ENCODE measurements at regions not wholly inside any gene's neighbourhood (a gene's known extent, or its start where the extent isn't known, plus 50 kb on each side); places are given as distances from the start of the nearest gene placed in this dataset.
"Not testable (repeated sequence)": the region's sequence is repeated elsewhere in the genome, so short reads cannot be mapped to it uniquely, and the experiment has no call there.

DNA sequence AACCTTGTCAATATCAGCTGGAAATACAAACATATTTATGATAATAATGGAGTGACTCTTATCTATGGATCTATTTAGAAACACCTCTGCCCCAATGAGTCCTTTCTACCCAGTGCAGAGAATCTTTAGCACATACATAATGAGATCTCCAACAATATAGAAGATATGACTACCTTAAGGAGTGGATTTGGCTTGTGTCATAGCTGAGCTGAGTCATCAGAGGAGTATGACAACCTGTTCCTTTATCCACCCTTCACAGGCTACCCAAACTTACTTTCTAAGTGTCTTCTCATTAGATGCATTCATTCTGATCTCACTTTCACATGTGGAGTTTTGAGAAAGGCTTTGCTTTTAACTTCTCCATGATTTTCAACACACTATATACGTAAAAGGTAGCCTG lies 1218.9 kb downstream of the DSC3 start:
- ChIA-PET POLR2A (no interaction called here), CTCF (no interaction called here)
- Mint-ChIP-seq H3K27me3 (ENCODE audit: low read depth) (no peaks in the 10 kb centered on the region), H3K27ac (no peak overlapping the region), H3K4me1 (ENCODE audit: low read depth) (no peaks in the 10 kb centered on the region), H3K4me3 (no peak overlapping the region), H3K36me3 (ENCODE audit: low read depth) (no peaks in the 10 kb centered on the region), H3K9me3 (ENCODE audit: insufficient read depth) (peaks cover 12% of the 10 kb centered on the region)
- DNase-seq = no peak
- no peak for ATAC-seq

DNA sequence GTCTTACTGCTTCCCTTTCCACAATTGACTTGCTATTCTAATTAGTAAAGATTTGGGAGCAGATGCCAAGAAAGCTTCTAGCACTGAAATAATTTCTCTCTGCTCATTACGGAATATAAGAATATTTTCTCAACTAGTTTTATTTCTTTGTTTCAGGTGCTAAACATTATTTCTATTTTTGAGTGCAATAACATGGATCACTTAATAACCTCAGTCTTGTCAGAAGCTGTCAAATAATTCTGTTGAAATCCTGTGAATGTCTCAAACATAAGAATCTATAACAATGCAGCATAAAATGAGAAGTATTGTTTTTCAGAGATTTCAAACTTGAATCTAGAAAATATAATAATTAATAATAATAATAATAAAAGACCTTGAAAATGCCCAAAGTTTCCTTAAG lies 1221.0 kb downstream of the DSC3 start:
- H3K27ac Mint-ChIP-seq = no peak overlapping the region
- ATAC-seq = no peak
- POLR2A ChIA-PET = no interaction called here
- H3K27me3 Mint-ChIP-seq (ENCODE audit: low read depth) = no peaks in the 10 kb centered on the region
- no peak overlapping the region for H3K4me3 Mint-ChIP-seq
- CTCF ChIA-PET = no interaction called here
- peaks cover 14% of the 10 kb centered on the region for H3K9me3 Mint-ChIP-seq (ENCODE audit: insufficient read depth)
- no peaks in the 10 kb centered on the region for H3K36me3 Mint-ChIP-seq (ENCODE audit: low read depth)
- no peak for DNase-seq
- no peaks in the 10 kb centered on the region for H3K4me1 Mint-ChIP-seq (ENCODE audit: low read depth)

DNA sequence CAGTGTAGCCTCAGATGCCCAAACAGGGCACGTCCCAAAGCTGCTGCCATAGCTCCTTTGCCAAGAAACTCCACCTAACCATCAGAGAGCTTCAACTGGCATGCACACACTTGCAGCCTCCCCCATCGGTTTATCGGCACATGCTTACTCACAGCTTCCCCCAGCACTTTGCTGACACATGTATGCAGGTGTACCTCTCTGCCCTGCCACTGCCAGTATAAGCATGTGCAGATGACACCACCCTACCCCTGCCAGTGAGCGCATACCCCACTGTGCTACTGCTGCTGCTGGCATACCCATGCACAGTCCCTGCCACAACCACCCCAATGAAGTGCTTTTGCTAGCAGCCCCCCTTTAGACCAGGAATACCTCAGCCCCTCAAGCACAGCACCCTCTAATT lies 1231.0 kb downstream of the DSC3 start:
- CTCF ChIA-PET = no interaction called here
- peaks cover 35% of the 10 kb centered on the region for H3K9me3 Mint-ChIP-seq (ENCODE audit: insufficient read depth)
- no peaks in the 10 kb centered on the region for H3K4me1 Mint-ChIP-seq (ENCODE audit: low read depth)
- no peaks in the 10 kb centered on the region for H3K27me3 Mint-ChIP-seq (ENCODE audit: low read depth)
- POLR2A ChIA-PET = interaction anchor here (0.7 kb wide), 1 partner anchor 33 kb away, joined by 3 read pairs; no protein-coding TSS in a partner anchor
- no peak for ATAC-seq
- no peak overlapping the region for H3K4me3 Mint-ChIP-seq
- no peak overlapping the region for H3K27ac Mint-ChIP-seq
- no peaks in the 10 kb centered on the region for H3K36me3 Mint-ChIP-seq (ENCODE audit: low read depth)
- DNase-seq = no peak

DNA sequence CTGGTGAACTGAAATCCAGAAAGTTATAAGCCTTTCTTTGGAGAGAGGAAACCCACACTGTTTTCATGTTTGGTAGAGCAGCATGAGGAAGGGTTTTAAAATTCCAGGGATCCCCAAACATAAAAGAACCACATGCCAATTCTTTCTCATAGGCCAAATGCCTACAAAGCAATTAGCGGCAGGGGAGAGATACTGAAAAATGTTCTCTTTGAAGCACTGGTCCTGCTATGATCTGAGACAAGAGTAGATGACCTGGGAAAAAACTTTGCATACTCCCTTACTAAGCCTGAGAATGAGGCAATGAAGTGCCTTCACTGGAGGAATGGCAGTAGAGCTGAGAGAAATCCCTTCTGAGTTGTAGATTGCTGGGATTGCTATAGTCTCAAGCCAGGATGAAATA lies 1261.7 kb downstream of the DSC3 start:
- no peak overlapping the region for H3K4me3 Mint-ChIP-seq
- CTCF ChIA-PET = no interaction called here
- no peaks in the 10 kb centered on the region for H3K36me3 Mint-ChIP-seq (ENCODE audit: low read depth)
- no peak for ATAC-seq
- no peak for DNase-seq
- POLR2A ChIA-PET = no interaction called here
- H3K9me3 Mint-ChIP-seq (ENCODE audit: insufficient read depth) = peaks cover 5% of the 10 kb centered on the region
- no peaks in the 10 kb centered on the region for H3K4me1 Mint-ChIP-seq (ENCODE audit: low read depth)
- H3K27me3 Mint-ChIP-seq (ENCODE audit: low read depth) = no peaks in the 10 kb centered on the region
- no peak overlapping the region for H3K27ac Mint-ChIP-seq

DNA sequence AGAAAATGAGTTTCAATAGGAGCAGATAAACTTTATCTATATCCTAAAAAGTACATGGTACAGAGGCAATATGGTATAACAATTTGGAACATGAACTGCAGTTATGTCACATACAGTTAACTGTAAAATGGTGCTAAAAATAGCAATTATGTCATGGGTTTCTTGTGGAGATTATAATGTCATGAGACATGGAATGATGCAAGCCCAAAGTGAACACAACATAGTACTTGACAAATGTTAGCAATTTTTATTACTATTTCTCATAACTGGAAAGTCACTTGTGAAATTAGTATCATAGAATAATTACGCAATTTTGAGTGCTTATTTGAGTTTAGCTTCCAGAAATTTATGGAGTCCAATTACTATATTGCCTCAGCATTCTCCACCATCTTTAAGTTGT lies 1263.4 kb downstream of the DSC3 start:
- CTCF ChIA-PET = no interaction called here

DNA sequence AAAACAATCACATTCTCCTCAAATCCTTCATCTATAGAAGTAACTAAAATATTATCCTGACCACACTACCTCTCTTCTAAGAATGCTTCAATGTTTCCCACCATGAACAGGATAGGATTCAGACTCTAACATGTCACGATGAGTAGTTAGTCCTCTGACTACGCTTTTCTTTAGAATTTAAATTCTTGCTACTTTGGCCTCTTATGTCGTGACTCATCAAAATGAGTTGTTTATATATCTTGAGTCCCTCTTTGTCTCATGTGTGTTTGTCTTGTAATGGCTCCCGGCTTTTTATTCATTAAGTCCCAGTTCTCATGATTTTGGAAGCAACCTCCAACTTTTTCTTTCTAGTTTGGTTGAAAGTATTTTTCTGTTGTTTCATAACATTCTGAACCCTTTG lies 1289.2 kb downstream of the DSC3 start:
- DNase-seq = no peak
- no peaks in the 10 kb centered on the region for H3K4me1 Mint-ChIP-seq (ENCODE audit: low read depth)
- ChIA-PET POLR2A (no interaction called here), CTCF (no interaction called here)
- peaks cover 19% of the 10 kb centered on the region for H3K9me3 Mint-ChIP-seq (ENCODE audit: insufficient read depth)
- H3K4me3 Mint-ChIP-seq = no peak overlapping the region
- H3K27ac Mint-ChIP-seq = no peak overlapping the region
- ATAC-seq = no peak
- H3K27me3 Mint-ChIP-seq (ENCODE audit: low read depth) = no peaks in the 10 kb centered on the region
- no peaks in the 10 kb centered on the region for H3K36me3 Mint-ChIP-seq (ENCODE audit: low read depth)

More for the DNA sequence above, 1263.4 kb downstream of the DSC3 start:
- Mint-ChIP-seq H3K36me3 (ENCODE audit: low read depth) (no peaks in the 10 kb centered on the region), H3K4me3 (no peak overlapping the region), H3K27me3 (ENCODE audit: low read depth) (no peaks in the 10 kb centered on the region), H3K4me1 (ENCODE audit: low read depth) (no peaks in the 10 kb centered on the region), H3K27ac (no peak overlapping the region), H3K9me3 (ENCODE audit: insufficient read depth) (peaks cover 5% of the 10 kb centered on the region)
- POLR2A ChIA-PET = no interaction called here
- ATAC-seq (no peak), DNase-seq (no peak)

DNA sequence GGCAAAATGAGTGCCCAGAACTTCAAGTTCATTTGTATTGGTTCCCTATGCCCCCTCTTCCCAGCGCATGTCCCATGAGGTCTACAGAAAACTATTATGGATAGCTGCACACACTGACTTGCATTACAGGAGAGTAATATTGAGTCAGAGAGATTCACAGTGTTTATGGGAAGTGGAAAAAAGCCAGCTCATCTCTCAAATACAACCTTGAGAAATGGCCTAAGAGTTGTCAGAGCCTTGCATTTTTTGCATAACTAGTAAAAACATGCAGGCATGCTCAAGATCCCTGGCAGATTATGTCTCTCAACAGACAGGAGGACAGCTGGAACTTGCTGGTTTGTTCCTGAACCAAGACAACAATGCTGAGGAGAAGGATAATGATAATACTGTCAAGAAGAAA lies 1292.8 kb downstream of the DSC3 start:
- Mint-ChIP-seq H3K36me3 (ENCODE audit: low read depth) (no peaks in the 10 kb centered on the region), H3K4me3 (no peak overlapping the region), H3K27me3 (ENCODE audit: low read depth) (no peaks in the 10 kb centered on the region), H3K9me3 (ENCODE audit: insufficient read depth) (peaks cover 19% of the 10 kb centered on the region), H3K27ac (no peak overlapping the region), H3K4me1 (ENCODE audit: low read depth) (no peaks in the 10 kb centered on the region)
- ChIA-PET POLR2A (no interaction called here), CTCF (no interaction called here)
- no peak for DNase-seq
- no peak for ATAC-seq

DNA sequence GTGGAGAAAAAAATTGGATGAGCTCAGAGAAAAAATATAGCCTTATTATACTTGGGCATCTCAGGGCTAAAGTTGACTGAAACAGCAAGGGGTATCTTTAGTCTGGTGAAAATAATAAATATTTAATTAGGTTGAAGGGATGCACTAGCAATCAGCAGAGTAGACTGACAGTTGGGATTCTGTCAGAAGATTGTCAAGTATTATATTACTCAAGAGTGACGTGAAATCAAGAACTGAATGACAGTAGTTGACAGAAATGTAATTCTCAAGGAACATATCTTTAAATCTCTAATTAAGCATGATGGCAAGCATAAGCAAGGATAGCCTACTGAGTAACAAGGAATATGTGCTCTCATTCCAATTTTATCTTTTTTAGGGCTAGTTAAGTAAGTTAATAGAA lies 1301.1 kb downstream of the DSC3 start:
- Mint-ChIP-seq H3K27ac (no peak overlapping the region), H3K4me3 (no peak overlapping the region), H3K27me3 (ENCODE audit: low read depth) (no peaks in the 10 kb centered on the region), H3K4me1 (ENCODE audit: low read depth) (no peaks in the 10 kb centered on the region), H3K36me3 (ENCODE audit: low read depth) (no peaks in the 10 kb centered on the region), H3K9me3 (ENCODE audit: insufficient read depth) (peaks cover 15% of the 10 kb centered on the region)
- ChIA-PET POLR2A (no interaction called here), CTCF (no interaction called here)
- ATAC-seq (no peak), DNase-seq (no peak)

DNA sequence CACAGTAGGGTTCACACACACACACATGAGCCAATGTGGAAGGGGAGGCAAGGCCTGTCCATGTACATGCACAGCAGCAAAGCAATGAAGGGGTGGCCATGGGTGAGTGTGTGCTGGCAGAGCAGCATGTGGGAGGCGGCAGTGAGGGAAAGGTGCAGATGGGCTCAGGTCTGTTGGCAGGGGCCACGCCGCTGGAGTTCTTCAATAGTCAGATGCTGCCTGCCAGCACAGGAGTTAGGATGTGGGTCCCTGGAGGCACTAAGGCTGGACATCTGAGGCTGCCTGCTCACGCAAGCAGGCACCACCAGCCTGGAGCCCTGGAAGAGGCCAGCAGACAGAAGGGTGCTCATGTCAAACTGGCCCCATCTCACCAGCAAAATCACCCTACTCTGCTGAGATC lies 1304.9 kb downstream of the DSC3 start:
- H3K4me1 Mint-ChIP-seq (ENCODE audit: low read depth) = no peaks in the 10 kb centered on the region
- no peak for ATAC-seq
- no peaks in the 10 kb centered on the region for H3K27me3 Mint-ChIP-seq (ENCODE audit: low read depth)
- no peak for DNase-seq
- H3K27ac Mint-ChIP-seq = no peak overlapping the region
- H3K36me3 Mint-ChIP-seq (ENCODE audit: low read depth) = no peaks in the 10 kb centered on the region
- H3K9me3 Mint-ChIP-seq (ENCODE audit: insufficient read depth) = peaks cover 20% of the 10 kb centered on the region
- POLR2A ChIA-PET = no interaction called here
- CTCF ChIA-PET = no interaction called here
- H3K4me3 Mint-ChIP-seq = no peak overlapping the region

DNA sequence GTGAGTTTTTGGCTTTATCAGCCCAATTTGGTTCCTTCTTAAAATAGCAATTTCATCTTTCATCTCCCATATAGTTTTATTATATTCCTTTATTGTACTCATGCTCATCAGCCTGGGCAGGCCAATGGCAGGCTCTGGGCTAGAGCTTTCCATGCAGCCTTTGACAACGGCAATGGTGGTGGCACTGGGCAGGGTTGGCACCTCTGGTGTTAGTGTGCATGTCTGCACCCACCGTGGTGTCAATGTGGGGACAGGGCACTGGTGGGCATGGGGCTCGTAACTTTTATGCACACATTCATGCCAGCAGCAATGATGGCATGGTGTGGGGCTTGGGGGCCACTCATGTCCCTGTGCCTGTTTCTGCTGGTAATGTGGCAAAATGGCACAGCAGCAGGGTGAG lies 1305.4 kb downstream of the DSC3 start:
- DNase-seq (no peak), ATAC-seq (no peak)
- H3K36me3 Mint-ChIP-seq (ENCODE audit: low read depth) = no peaks in the 10 kb centered on the region
- no peaks in the 10 kb centered on the region for H3K27me3 Mint-ChIP-seq (ENCODE audit: low read depth)
- POLR2A ChIA-PET = no interaction called here
- peaks cover 20% of the 10 kb centered on the region for H3K9me3 Mint-ChIP-seq (ENCODE audit: insufficient read depth)
- CTCF ChIA-PET = no interaction called here
- no peak overlapping the region for H3K27ac Mint-ChIP-seq
- H3K4me3 Mint-ChIP-seq = no peak overlapping the region
- no peaks in the 10 kb centered on the region for H3K4me1 Mint-ChIP-seq (ENCODE audit: low read depth)

DNA sequence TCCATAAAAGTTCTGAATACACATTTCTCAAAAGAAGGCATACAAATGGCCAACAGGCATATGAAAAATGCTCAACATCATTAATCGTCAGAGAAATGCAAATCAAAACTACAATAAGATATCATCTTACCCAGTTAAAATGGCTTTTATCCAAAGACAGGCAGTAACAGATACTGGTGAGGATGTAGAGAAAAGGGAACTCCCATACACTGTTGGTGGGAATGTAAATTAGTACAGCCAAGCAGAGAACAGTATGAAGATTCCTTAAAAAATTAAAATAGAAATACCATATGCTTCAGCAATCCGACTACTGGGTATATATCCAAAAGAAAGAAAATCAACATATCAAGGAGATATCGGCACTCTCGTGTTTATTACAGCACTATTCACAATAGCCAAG lies 1312.5 kb downstream of the DSC3 start:
- no peak for DNase-seq
- POLR2A ChIA-PET = no interaction called here

DNA sequence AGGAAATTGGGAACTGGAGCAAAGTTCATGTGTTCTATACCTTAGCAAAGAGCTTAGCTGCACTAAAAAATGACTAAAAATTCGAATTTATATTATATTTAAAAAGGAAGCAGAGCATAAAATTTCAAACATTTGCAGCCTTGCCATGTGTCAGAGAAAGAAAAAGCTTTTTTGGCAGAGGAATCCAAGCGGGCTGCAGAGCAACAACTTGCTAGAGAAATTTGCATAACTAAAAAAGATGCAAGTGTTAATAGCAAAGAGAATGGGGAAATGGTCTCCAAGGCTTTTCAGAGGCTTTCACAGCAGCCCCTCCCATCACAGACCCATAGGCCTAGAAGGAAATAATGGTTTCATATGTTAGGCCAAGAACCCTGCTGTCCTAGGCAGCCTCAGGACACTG lies 1315.9 kb downstream of the DSC3 start:
- CTCF ChIA-PET = no interaction called here
- POLR2A ChIA-PET = no interaction called here
- H3K27ac Mint-ChIP-seq = no peak overlapping the region
- no peaks in the 10 kb centered on the region for H3K4me1 Mint-ChIP-seq (ENCODE audit: low read depth)
- H3K4me3 Mint-ChIP-seq = no peak overlapping the region
- ATAC-seq (no peak), DNase-seq (no peak)
- H3K9me3 Mint-ChIP-seq (ENCODE audit: insufficient read depth) = peaks cover 20% of the 10 kb centered on the region
- peaks cover 2% of the 10 kb centered on the region for H3K36me3 Mint-ChIP-seq (ENCODE audit: low read depth)
- no peaks in the 10 kb centered on the region for H3K27me3 Mint-ChIP-seq (ENCODE audit: low read depth)

More for the DNA sequence above, 1312.5 kb downstream of the DSC3 start:
- ATAC-seq = no peak
- H3K4me3 Mint-ChIP-seq = no peak overlapping the region
- no peaks in the 10 kb centered on the region for H3K4me1 Mint-ChIP-seq (ENCODE audit: low read depth)
- no peak overlapping the region for H3K27ac Mint-ChIP-seq
- H3K36me3 Mint-ChIP-seq (ENCODE audit: low read depth) = no peaks in the 10 kb centered on the region
- H3K9me3 Mint-ChIP-seq (ENCODE audit: insufficient read depth) = peaks cover 18% of the 10 kb centered on the region
- CTCF ChIA-PET = no interaction called here
- H3K27me3 Mint-ChIP-seq (ENCODE audit: low read depth) = no peaks in the 10 kb centered on the region

DNA sequence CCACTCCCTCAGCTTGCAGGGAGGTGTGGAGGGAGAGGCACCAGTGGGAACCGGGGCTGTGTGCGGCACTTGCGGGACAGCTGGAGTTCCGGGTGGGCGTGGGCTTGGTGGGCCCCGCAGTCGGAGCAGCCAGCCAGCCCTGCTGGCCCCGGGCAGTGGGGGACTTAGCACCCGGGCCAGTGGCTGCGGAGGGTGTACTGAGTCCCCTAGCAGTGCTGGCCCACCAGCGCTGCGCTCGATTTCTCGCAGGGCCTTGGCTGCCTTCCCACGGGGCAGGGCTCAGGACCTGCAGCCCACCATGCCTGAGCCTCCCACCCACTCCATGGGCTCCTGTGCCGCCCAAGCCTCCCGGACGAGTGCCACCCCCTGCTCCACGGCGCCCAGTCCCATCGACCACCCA lies 1319.1 kb downstream of the DSC3 start:
- H3K9me3 Mint-ChIP-seq (ENCODE audit: insufficient read depth) = peaks cover 20% of the 10 kb centered on the region
- H3K27ac Mint-ChIP-seq; H3K36me3 Mint-ChIP-seq (ENCODE audit: low read depth); ATAC-seq; POLR2A ChIA-PET; H3K4me1 Mint-ChIP-seq (ENCODE audit: low read depth); H3K4me3 Mint-ChIP-seq; H3K27me3 Mint-ChIP-seq (ENCODE audit: low read depth); DNase-seq; CTCF ChIA-PET: not testable (repeated sequence)

Measured in activated CD8-positive, alpha-beta T cell treated with anti-CD3 and anti-CD28 coated beads, Interleukin-2, amount 10 ng/mL, durations not matched to agents 7 days and 5 days (primary cell).